NB4 (cell line): ENCODE measurements at regions not wholly inside any gene's neighbourhood (a gene's known extent, or its start where the extent isn't known, plus 50 kb on each side); places are given as distances from the start of the nearest gene placed in this dataset.

ENCODE experiments used
- DNase-seq: peaks from one replicate; pipeline ENCODE4 v3.0.0; 2010; ENCODE audit warnings: low read depth
- H3K4me3 ChIP-seq: one replicate; pipeline ENCODE4 v1.5.1; 2011; ENCODE audit warnings: mild to moderate bottlenecking, low read depth, low read length, moderate library complexity
- MYC ChIP-seq: IDR thresholded peaks from 2 replicates; pipeline ENCODE4 v1.6.1; 2011; ENCODE audit warnings: low read depth, low read length
- POLR2A ChIP-seq: IDR thresholded peaks from 2 replicates; pipeline ENCODE4 v1.6.1; 2011; ENCODE audit warnings: mild to moderate bottlenecking; ENCODE audit not compliant: insufficient read length; ENCODE audit errors: extremely low read depth
- TF ChIP-seq, protein P1 (sequence below): IDR thresholded peaks from one replicate; pipeline ENCODE4 v1.5.1; 2012; ENCODE audit warnings: low read depth, low read length
- TF ChIP-seq, protein P2 (sequence below): IDR thresholded peaks from 2 replicates; pipeline ENCODE4 v1.6.1; 2011; ENCODE audit warnings: low read depth, low read length

DNA sequence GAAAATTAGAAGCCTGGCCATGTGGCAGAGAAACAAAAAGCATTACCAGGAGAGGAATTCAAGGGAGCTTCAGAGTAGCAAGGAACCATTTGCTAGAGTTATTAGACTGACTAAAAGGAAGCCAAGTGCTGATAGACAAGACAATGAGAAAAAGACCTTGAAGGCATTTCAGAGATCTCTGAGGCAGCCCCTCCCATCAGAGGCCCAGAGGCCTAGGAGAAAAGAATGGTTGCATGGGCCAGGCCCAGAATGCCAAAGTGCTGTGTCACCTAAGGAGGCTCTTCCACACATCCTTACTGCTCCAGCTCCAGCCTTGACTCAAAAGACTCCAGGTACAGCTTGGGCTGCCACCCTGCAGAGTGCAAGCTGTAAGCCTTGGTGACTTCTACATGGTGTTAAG is 61.8 kb upstream of the POU2AF2 start:
- TF ChIP-seq POLR2A (no peak), MYC (no peak)
- TF ChIP-seq, protein P1, sequence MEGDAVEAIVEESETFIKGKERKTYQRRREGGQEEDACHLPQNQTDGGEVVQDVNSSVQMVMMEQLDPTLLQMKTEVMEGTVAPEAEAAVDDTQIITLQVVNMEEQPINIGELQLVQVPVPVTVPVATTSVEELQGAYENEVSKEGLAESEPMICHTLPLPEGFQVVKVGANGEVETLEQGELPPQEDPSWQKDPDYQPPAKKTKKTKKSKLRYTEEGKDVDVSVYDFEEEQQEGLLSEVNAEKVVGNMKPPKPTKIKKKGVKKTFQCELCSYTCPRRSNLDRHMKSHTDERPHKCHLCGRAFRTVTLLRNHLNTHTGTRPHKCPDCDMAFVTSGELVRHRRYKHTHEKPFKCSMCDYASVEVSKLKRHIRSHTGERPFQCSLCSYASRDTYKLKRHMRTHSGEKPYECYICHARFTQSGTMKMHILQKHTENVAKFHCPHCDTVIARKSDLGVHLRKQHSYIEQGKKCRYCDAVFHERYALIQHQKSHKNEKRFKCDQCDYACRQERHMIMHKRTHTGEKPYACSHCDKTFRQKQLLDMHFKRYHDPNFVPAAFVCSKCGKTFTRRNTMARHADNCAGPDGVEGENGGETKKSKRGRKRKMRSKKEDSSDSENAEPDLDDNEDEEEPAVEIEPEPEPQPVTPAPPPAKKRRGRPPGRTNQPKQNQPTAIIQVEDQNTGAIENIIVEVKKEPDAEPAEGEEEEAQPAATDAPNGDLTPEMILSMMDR, result no peak
- TF ChIP-seq, protein P2, sequence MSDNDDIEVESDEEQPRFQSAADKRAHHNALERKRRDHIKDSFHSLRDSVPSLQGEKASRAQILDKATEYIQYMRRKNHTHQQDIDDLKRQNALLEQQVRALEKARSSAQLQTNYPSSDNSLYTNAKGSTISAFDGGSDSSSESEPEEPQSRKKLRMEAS, result no peak
- H3K4me3 ChIP-seq, result no peak overlapping the region
- no peak for DNase-seq

DNA sequence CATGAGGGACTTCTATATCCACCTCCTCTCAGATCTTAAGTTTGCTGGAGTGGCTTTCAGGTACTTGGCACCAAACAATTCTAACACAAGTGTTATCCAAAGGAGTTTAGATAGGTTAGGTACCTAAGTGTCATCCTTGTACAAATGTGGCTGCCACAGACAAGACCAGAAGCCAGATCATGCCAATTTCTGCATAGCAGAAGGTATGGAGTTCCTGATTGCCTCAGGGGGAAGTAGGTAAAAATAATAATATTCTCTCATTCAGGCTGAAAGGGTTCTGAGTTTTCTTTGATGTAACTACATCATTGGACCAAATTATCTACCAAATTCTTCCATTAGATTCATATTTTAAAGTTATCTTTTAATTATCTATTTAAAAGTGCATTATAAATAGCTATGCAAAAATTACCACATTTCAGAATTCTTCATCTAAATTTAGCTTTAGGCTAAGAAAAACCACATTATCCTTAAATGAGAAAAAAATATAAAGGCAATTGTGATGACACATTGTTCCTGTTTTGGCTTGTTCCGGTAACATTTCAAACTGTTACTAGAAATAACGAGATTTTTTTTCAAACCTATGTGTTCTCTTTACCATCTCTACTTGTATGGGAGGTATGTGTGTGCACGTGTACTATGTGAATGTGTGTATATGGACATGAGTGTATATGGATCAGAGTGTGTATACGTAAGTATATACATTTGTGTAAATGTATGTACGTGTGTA is 66.2 kb upstream of the POU2AF2 start:
- no peak for DNase-seq
- no peak overlapping the region for H3K4me3 ChIP-seq
- TF ChIP-seq, protein P1, result no peak
- no peak for TF ChIP-seq POLR2A
- TF ChIP-seq, protein P2, result no peak
- TF ChIP-seq MYC, result no peak

DNA sequence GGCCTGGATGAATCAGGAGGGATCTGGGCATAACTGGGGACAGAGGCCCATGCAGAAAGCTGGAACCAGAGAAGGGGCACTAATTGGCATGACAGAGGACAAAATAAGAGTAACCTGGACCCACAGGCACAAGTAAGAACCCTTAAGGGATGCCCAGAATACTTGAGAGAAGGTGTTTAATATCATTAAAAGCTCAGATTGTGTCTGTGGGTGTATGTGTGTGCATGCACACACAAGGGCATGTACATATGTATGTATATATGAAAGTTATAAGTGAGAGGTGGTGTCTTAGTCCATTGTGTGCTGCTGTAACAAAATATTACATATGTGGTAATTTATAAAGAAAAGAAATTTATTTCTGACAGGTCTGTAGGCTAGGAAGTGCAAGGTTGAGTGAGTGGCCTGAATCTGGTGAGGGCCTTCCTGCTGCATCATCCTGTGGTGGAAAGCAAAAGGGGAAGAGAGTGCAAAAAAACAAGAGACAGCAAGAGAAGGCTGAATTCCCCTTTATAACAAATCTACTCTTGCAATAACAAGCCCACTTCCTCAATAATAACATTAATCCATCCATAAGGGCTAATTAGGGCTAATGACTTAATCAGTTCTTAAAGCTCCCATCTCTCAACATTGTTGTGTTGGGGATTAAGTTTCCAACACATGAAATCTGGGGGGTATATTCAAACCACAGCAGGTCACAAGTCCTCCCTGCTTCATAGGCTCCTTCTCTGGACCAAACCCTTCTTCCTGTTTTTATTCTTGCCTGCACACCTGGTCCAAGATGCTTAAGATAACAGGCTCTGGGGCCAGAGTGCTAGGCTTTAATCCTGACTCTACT is 68.3 kb upstream of the POU2AF2 start:
- DNase-seq, result peak; percentile 20
- TF ChIP-seq MYC (no peak), POLR2A (no peak)
- TF ChIP-seq, protein P2, result no peak
- TF ChIP-seq, protein P1, result no peak
- H3K4me3 ChIP-seq, result no peak overlapping the region

DNA sequence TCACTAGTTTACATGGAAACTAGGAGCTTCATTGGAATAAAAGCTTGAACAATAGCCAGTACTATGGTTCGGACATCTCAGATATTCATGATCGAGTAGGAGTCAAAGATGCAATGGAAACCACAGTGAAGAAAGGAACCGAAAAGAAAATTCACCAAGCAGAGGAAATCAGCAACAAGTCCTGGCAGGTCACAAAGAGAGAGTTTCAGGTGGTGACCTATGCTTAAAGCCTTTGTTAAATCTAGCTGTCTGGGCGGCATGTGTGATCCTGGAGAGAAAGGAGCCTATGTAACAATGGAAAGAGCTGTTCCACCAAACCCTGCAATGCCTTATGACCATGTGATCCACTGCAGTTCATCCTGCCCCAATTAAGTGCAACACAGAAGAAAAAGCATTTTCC is 68.9 kb upstream of the POU2AF2 start:
- DNase-seq, result no peak
- no peak overlapping the region for H3K4me3 ChIP-seq
- no peak for TF ChIP-seq MYC
- TF ChIP-seq, protein P2, result no peak
- no peak for TF ChIP-seq POLR2A
- TF ChIP-seq, protein P1, result no peak

DNA sequence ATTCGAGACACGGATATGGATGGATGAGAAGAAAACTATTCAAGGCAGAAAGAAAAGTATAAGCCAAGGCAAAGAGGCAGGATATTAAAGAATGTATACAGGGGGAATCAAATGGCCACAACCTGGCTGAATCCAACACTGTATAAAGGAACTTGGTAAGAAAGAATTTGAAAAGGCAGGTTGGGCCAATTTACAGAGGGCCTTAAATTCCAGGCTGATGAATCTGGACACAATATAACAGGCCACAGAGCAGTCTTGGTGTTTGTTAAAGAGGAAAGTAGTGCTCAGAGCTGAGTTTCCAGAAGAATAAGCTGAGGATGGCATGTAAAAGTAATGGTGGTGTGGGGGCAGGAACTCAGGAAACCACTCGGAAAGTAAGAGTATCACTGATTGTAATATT is 72.3 kb upstream of the POU2AF2 start:
- H3K4me3 ChIP-seq, result no peak overlapping the region
- no peak for DNase-seq
- no peak for TF ChIP-seq MYC
- TF ChIP-seq, protein P1, result no peak
- TF ChIP-seq, protein P2, result no peak
- no peak for TF ChIP-seq POLR2A
